Suprapubic skin (tissue), 4 donors: ENCODE measurements at regions not wholly inside any gene's neighbourhood (a gene's known extent, or its start where the extent isn't known, plus 50 kb on each side); places are given as distances from the start of the nearest gene placed in this dataset.

Experiments used
- CTCF ChIP-seq, 2 donors: fragments of 200-600 bp in 1 of 2; fragments of 450-650 bp in 1 of 2; sonication (generic) in 1 of 2; IDR thresholded peaks; one replicate each; pipeline ENCODE4 v1.5.1; 2016 to 2019; ENCODE audit warnings: antibody characterized with exemption in 2 of 2, mild to moderate bottlenecking in 1 of 2, moderate library complexity in 1 of 2
- EP300 ChIP-seq: sonication (generic); formaldehyde crosslinking; IDR thresholded peaks from one replicate; pipeline ENCODE4 v1.6.1; 2017; ENCODE audit warnings: antibody characterized with exemption
- POLR2A ChIP-seq, 2 donors: fragments of 450-650 bp; IDR thresholded peaks; one replicate each; pipeline ENCODE4 v1.6.1; 2017; ENCODE audit warnings: antibody characterized with exemption in 2 of 2, mild to moderate bottlenecking in 2 of 2, moderate library complexity in 2 of 2
- POLR2AphosphoS5 ChIP-seq, 3 donors: sonication (generic); formaldehyde crosslinking; IDR thresholded peaks; one replicate each; pipeline ENCODE4 v1.6.1; 2017; ENCODE audit warnings: antibody characterized with exemption in 3 of 3

- TF ChIP-seq CTCF (IDR thresholded peaks at IDR 0.05) (no peak), EP300 (no peak), POLR2A (IDR thresholded peaks at IDR 0.05) (no peak), POLR2AphosphoS5 (IDR thresholded peaks at IDR 0.05) (no peak)
These were observed 198.1 kb upstream of the EXOC2 start for GRCh38 chr6:890995-891394.
